ENCODE measurements at regions not wholly inside any gene's neighbourhood (a gene's known extent, or its start where the extent isn't known, plus 50 kb on each side); places are given as distances from the start of the nearest gene placed in this dataset.

DNA sequence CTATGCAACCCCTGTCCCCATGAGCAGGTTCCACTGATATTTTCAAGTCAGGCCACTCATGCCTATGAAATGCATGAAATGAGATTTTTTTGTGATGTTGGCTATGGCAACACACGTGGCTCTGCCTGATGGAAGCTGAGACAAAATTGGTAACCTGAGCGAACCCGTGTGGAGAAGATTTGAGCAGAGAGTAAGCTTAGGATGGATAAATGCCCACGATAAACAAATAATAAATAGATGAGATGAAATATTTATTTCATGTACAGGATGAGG, 153.4 kb upstream of the IER5L start:
- TF ChIP-seq, protein P1, sequence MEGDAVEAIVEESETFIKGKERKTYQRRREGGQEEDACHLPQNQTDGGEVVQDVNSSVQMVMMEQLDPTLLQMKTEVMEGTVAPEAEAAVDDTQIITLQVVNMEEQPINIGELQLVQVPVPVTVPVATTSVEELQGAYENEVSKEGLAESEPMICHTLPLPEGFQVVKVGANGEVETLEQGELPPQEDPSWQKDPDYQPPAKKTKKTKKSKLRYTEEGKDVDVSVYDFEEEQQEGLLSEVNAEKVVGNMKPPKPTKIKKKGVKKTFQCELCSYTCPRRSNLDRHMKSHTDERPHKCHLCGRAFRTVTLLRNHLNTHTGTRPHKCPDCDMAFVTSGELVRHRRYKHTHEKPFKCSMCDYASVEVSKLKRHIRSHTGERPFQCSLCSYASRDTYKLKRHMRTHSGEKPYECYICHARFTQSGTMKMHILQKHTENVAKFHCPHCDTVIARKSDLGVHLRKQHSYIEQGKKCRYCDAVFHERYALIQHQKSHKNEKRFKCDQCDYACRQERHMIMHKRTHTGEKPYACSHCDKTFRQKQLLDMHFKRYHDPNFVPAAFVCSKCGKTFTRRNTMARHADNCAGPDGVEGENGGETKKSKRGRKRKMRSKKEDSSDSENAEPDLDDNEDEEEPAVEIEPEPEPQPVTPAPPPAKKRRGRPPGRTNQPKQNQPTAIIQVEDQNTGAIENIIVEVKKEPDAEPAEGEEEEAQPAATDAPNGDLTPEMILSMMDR (IDR thresholded peaks at IDR 0.05) = no peak
- TF ChIP-seq POLR2A (IDR thresholded peaks at IDR 0.05) (no peak), EP300 (IDR thresholded peaks at IDR 0.05) (no peak)
